PFSK-1 (cell line): ENCODE measurements at regions not wholly inside any gene's neighbourhood (a gene's known extent, or its start where the extent isn't known, plus 50 kb on each side); places are given as distances from the start of the nearest gene placed in this dataset.

Experiments
- FOXP2 ChIP-seq: optimal IDR thresholded peaks from 2 replicates; pipeline ENCODE3; 2011; ENCODE audit warnings: borderline replicate concordance, control low read depth, inconsistent platforms; ENCODE audit not compliant: insufficient read depth; ENCODE audit errors: extremely low read length, extremely low read depth
- POLR2AphosphoS5 ChIP-seq: IDR thresholded peaks from 2 replicates; pipeline ENCODE4 v1.6.1; 2012; ENCODE audit warnings: low read depth, mild to moderate bottlenecking, control low read depth, low read length, moderate library complexity
- SIN3A ChIP-seq: IDR thresholded peaks from 2 replicates; pipeline ENCODE4 v1.6.1; 2012; ENCODE audit warnings: mild to moderate bottlenecking, low read length, moderate library complexity, borderline replicate concordance; ENCODE audit not compliant: insufficient read depth
- TAF1 ChIP-seq: IDR thresholded peaks from 2 replicates; pipeline ENCODE4 v1.6.1; 2012; ENCODE audit warnings: low read length, control low read depth, borderline replicate concordance; ENCODE audit not compliant: insufficient read depth
- TF ChIP-seq, protein P1 (sequence below), 2 experiments: IDR thresholded peaks; 2 replicates each; pipeline versions ENCODE4 v1.6.1 to v1.8.0; 2011 to 2012; ENCODE audit warnings: low read depth in 2 of 2, low read length in 2 of 2, control low read depth in 1 of 2, inconsistent platforms in 1 of 2, mild to moderate bottlenecking in 1 of 2, moderate library complexity in 1 of 2; ENCODE audit not compliant: insufficient read depth in 1 of 2

DNA sequence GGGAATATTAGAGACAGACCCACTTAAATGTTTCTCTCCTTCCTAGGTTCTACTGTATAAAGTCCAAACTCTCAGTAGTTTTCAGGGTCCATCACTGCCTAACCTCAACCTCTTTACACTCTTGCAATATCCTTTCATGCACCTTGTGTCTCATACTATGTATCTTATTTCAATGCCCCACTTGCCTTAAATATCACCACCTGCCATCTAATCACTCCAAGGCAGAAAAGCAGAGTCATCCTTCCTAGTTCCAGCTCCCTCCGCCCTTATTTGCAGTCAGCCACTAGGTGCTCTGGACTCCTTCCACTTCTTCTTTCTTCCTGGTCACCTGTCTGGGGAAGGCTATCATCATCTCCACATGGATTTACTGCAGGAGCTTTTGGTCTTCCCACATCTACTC, 322.0 kb downstream of the MFSD1 start:
- no peak for TF ChIP-seq FOXP2
- no peak for TF ChIP-seq POLR2AphosphoS5

DNA sequence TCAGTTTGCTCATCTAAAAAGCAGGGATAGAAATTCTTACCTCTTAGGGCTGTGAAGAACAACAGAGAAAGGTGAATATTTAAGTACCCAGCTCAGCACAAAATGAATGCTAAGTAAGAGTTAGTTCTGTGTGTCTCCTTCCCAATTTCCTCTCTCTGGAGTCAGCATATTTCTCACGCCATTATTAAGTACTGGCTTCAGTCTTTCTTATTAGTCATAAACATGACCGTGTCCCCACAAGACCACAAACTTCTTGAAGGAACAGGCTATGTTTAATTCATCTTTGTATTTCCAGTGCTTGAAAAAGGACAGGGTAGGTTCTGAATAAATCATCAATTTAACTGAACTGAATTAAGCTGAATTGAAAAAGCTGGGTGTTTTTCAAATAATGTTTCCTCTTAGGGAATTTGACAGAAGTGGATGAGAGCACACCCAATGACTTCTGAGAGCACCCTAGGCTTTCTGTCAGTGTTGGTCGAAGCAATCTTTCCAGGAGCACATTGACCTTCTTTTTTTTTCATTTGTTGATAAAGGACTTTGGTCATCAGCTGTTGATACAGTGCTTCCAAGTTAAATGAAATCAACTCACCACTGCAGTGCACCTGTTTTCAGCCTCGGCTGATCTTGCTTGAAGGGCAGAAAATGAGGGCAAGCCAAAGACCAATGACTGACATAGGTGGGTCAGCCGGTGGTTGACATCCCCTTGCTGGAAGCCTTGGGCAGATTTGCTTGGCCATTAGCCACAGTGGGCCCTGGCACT, 324.6 kb downstream of the MFSD1 start:
- no peak for TF ChIP-seq TAF1
- TF ChIP-seq POLR2AphosphoS5: no peak
- no peak for TF ChIP-seq SIN3A
- TF ChIP-seq, protein P1, sequence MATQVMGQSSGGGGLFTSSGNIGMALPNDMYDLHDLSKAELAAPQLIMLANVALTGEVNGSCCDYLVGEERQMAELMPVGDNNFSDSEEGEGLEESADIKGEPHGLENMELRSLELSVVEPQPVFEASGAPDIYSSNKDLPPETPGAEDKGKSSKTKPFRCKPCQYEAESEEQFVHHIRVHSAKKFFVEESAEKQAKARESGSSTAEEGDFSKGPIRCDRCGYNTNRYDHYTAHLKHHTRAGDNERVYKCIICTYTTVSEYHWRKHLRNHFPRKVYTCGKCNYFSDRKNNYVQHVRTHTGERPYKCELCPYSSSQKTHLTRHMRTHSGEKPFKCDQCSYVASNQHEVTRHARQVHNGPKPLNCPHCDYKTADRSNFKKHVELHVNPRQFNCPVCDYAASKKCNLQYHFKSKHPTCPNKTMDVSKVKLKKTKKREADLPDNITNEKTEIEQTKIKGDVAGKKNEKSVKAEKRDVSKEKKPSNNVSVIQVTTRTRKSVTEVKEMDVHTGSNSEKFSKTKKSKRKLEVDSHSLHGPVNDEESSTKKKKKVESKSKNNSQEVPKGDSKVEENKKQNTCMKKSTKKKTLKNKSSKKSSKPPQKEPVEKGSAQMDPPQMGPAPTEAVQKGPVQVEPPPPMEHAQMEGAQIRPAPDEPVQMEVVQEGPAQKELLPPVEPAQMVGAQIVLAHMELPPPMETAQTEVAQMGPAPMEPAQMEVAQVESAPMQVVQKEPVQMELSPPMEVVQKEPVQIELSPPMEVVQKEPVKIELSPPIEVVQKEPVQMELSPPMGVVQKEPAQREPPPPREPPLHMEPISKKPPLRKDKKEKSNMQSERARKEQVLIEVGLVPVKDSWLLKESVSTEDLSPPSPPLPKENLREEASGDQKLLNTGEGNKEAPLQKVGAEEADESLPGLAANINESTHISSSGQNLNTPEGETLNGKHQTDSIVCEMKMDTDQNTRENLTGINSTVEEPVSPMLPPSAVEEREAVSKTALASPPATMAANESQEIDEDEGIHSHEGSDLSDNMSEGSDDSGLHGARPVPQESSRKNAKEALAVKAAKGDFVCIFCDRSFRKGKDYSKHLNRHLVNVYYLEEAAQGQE (IDR thresholded peaks at IDR 0.05; ENCODE audit: insufficient read depth in 1 of 2, low read depth in 2 of 2, low read length in 2 of 2): no peak
- TF ChIP-seq FOXP2: no peak

DNA sequence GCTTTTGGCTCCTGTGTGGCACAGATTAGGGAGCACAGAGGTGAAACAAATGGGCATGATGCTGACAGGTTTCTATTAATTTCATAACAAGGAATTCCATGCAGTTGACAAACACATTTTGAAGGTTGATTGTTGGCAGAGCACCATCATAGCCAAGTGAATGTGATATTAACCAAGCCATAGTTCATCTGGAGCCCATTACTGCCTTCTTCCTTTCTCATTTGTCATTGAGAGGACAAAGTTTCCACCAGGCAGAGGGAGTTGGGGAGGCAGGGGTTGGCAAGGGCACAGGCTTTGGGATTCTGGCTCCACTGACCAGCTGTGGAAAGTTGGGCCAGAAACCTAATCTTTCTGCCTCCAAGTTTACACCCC, 325.2 kb downstream of the MFSD1 start:
- TF ChIP-seq SIN3A (no peak), POLR2AphosphoS5 (no peak), TAF1 (no peak), FOXP2 (no peak)
- TF ChIP-seq, protein P1 (IDR thresholded peaks at IDR 0.05; ENCODE audit: insufficient read depth in 1 of 2, low read depth in 2 of 2, low read length in 2 of 2): no peak

DNA sequence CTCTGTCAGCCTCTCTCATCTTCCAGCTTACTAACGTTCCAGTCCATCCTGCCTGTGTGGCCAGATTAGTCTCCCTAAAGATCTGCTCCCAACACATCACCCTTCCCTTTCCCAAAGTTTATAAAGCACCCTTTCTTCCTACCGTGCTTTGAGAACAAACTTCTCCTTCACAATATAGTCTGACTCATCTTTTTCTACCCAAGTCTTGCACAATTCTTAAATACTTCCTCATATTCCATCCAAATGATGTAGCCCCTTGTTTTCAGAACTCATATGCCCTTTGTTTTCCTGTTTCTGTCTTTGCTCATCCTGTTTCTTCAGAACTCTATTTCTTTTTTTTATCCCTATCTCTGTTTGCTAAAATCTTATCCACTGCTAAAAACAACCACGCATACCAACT, 326.8 kb downstream of the MFSD1 start:
- no peak for TF ChIP-seq SIN3A
- TF ChIP-seq, protein P1 (IDR thresholded peaks at IDR 0.05; ENCODE audit: insufficient read depth in 1 of 2, low read depth in 2 of 2, low read length in 2 of 2): no peak
- TF ChIP-seq POLR2AphosphoS5: no peak
- TF ChIP-seq TAF1: no peak
- TF ChIP-seq FOXP2: no peak

DNA sequence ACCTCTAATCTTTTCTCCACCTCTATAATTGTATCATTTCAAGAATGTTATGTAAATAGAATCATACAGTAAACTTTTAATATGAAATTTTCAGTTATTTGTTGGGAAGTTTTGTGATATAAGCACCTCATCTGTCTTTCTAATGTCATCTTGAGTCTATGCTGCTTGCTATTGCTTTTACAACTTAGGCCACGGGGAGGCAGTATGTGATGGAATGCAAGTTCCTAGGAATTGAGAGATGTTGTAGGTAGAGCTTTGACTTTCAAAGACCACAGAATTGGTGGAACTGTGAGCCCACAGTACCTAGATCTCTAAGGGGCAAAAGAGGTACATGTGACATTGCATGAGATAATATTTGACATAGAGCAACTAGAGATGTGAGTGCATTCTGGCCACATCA, 328.3 kb downstream of the MFSD1 start:
- TF ChIP-seq TAF1: no peak
- no peak for TF ChIP-seq FOXP2
- no peak for TF ChIP-seq SIN3A
- TF ChIP-seq, protein P1 (IDR thresholded peaks at IDR 0.05; ENCODE audit: insufficient read depth in 1 of 2, low read depth in 2 of 2, low read length in 2 of 2): no peak
- TF ChIP-seq POLR2AphosphoS5: no peak
